ENCODE measurements at regions not wholly inside any gene's neighbourhood (a gene's known extent, or its start where the extent isn't known, plus 50 kb on each side); places are given as distances from the start of the nearest gene placed in this dataset.

DNA sequence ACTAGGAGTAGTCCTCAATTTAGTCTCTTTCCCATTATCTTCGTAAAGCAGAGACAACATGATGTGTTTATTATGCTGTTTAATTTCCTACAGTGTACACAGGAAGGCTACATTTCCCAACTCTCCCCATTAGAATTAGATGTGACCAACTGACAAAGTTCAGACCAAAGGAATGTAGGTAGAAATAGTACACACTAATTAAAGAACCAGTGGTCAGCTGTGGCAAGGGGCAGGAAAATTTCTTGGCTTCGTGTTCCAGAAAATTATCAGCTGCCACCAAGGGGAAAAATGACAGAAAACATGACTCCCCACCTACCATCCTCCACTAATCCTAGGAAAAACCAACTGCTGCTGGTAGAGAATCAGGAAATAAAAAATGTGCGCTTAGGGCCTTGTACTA lies 125.6 kb downstream of the PPP1R3A start:
- ChIA-PET CTCF (no interaction called here), POLR2A (no interaction called here)
- no peak for ATAC-seq
- TF ChIP-seq, protein P1, sequence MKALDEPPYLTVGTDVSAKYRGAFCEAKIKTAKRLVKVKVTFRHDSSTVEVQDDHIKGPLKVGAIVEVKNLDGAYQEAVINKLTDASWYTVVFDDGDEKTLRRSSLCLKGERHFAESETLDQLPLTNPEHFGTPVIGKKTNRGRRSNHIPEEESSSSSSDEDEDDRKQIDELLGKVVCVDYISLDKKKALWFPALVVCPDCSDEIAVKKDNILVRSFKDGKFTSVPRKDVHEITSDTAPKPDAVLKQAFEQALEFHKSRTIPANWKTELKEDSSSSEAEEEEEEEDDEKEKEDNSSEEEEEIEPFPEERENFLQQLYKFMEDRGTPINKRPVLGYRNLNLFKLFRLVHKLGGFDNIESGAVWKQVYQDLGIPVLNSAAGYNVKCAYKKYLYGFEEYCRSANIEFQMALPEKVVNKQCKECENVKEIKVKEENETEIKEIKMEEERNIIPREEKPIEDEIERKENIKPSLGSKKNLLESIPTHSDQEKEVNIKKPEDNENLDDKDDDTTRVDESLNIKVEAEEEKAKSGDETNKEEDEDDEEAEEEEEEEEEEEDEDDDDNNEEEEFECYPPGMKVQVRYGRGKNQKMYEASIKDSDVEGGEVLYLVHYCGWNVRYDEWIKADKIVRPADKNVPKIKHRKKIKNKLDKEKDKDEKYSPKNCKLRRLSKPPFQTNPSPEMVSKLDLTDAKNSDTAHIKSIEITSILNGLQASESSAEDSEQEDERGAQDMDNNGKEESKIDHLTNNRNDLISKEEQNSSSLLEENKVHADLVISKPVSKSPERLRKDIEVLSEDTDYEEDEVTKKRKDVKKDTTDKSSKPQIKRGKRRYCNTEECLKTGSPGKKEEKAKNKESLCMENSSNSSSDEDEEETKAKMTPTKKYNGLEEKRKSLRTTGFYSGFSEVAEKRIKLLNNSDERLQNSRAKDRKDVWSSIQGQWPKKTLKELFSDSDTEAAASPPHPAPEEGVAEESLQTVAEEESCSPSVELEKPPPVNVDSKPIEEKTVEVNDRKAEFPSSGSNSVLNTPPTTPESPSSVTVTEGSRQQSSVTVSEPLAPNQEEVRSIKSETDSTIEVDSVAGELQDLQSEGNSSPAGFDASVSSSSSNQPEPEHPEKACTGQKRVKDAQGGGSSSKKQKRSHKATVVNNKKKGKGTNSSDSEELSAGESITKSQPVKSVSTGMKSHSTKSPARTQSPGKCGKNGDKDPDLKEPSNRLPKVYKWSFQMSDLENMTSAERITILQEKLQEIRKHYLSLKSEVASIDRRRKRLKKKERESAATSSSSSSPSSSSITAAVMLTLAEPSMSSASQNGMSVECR (CRISPR knock-in tag; IDR thresholded peaks at IDR 0.05; ENCODE audit: borderline replicate concordance): no peak
- TF ChIP-seq CREM (CRISPR knock-in tag; IDR thresholded peaks at IDR 0.05) (no peak), ZNF671 (CRISPR knock-in tag; IDR thresholded peaks at IDR 0.05) (no peak), MXD4 (CRISPR knock-in tag; IDR thresholded peaks at IDR 0.05; ENCODE audit: borderline replicate concordance) (no peak), JUN (CRISPR knock-in tag; IDR thresholded peaks at IDR 0.05) (no peak), EMX1 (CRISPR knock-in tag; IDR thresholded peaks at IDR 0.05) (no peak)
- TF ChIP-seq, protein P2, sequence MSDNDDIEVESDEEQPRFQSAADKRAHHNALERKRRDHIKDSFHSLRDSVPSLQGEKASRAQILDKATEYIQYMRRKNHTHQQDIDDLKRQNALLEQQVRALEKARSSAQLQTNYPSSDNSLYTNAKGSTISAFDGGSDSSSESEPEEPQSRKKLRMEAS (CRISPR knock-in tag; IDR thresholded peaks at IDR 0.05): no peak
- no peak for DNase-seq (ENCODE audit: low spot score)
- H3K9me3 Mint-ChIP-seq: no peaks in the 10 kb centered on the region
- no peaks in the 10 kb centered on the region for H3K36me3 Mint-ChIP-seq
- H3K4me3 Mint-ChIP-seq: no peak overlapping the region
- no peaks in the 10 kb centered on the region for H3K27me3 Mint-ChIP-seq (ENCODE audit: low read depth)
- H3K4me1 Mint-ChIP-seq: peaks cover 7% of the 10 kb centered on the region; the same call in 1 of the 2 replicates
- H3K27ac Mint-ChIP-seq: no peak overlapping the region

DNA sequence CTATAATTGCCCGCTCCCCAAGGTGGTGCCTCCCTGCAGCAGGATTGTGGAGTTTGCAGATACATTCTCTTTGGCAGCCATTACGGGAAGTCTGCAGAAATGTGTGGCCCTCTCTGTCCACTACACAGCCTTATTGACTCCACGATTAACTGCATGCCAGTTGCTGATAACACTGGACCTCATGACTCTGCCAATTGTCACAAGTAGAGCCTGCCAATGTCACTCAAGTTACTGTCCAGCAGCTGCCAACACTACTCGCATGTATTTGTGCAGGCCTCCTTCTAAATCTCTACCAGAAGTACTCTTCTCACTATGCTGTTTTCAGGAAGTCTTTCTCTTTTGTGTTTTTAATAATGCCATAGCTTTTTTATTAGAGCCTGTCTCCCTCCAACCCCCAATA lies 128.8 kb downstream of the PPP1R3A start:
- Mint-ChIP-seq H3K36me3 (no peaks in the 10 kb centered on the region), H3K27me3 (ENCODE audit: low read depth) (no peaks in the 10 kb centered on the region), H3K9me3 (no peaks in the 10 kb centered on the region), H3K4me1 (peaks cover 3% of the 10 kb centered on the region; the same call in 1 of the 2 replicates), H3K4me3 (no peak overlapping the region), H3K27ac (no peak overlapping the region)
- CTCF ChIA-PET: interaction anchor here (1.7 kb wide), 1 partner anchor 16 kb away, joined by 6 read pairs; no protein-coding TSS in a partner anchor
- DNase-seq (ENCODE audit: low spot score): no peak
- TF ChIP-seq MYBL2 (CRISPR knock-in tag; IDR thresholded peaks at IDR 0.05) (no peak), ZNF138 (CRISPR knock-in tag; conservative IDR thresholded peaks at IDR 0.05) (no peak)
- POLR2A ChIA-PET: no interaction called here
- no peak for ATAC-seq

DNA sequence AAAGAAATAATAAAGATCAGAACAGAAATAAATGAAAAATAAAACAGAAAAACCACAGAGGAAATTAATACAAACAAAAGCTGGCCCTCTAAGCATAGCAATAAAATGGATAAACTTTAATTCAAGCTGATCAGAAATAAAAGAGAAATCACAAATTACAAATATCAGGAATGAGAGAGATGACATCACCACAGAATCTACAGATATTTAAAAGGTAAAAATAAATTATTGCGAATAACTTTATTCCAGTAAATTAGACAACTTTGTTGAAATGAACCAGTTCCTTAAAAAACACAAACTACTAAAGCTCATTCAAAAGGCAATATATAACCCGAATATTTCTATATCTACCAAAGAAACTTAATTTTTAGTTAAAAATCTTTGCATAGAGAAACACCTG lies 131.7 kb downstream of the PPP1R3A start:
- 0 out of 2 replicates have a peak, but pooled peaks cover 4% of the 10 kb centered on the region for H3K4me1 Mint-ChIP-seq
- no peaks in the 10 kb centered on the region for H3K36me3 Mint-ChIP-seq
- H3K27me3 Mint-ChIP-seq (ENCODE audit: low read depth): no peaks in the 10 kb centered on the region
- no peak overlapping the region for H3K4me3 Mint-ChIP-seq
- ATAC-seq: no peak
- no peak overlapping the region for H3K27ac Mint-ChIP-seq
- ChIA-PET CTCF (interaction anchor here (0.9 kb wide), 1 partner anchor 13 kb away, joined by 3 read pairs; no protein-coding TSS in a partner anchor), POLR2A (no interaction called here)
- no peak for DNase-seq (ENCODE audit: low spot score)
- TF ChIP-seq ZNF317 (CRISPR knock-in tag; IDR thresholded peaks at IDR 0.05; ENCODE audit: borderline replicate concordance, low read depth): no peak
- TF ChIP-seq ETV6 (CRISPR knock-in tag; IDR thresholded peaks at IDR 0.05): no peak
- no peaks in the 10 kb centered on the region for H3K9me3 Mint-ChIP-seq

DNA sequence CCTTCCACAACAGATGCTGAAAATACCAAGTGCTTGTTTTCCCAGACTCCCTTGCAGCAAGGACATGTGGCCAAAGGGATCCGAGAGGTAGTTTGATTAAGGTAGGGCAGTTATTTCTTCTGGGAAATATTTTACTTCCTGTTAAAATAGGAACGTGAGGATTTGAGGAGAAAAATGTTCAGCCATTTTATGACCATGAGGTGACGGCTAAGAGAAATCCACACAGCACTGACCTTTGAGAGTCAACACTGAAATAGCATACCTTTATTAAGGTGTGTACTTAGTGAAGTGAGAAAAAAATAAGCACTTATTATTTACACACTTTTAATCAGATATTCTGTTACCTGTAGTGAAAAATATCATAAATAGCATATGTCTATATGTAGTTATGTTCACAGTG lies 133.9 kb downstream of the PPP1R3A start:
- CTCF ChIA-PET: no interaction called here
- no peaks in the 10 kb centered on the region for H3K36me3 Mint-ChIP-seq
- 0 out of 2 replicates have a peak, but pooled peaks cover 4% of the 10 kb centered on the region for H3K4me1 Mint-ChIP-seq
- ATAC-seq (no peak), DNase-seq (ENCODE audit: low spot score) (no peak)
- POLR2A ChIA-PET: no interaction called here
- H3K27ac Mint-ChIP-seq: no peak overlapping the region
- no peak overlapping the region for H3K4me3 Mint-ChIP-seq
- no peaks in the 10 kb centered on the region for H3K9me3 Mint-ChIP-seq
- TF ChIP-seq PRRX2 (CRISPR knock-in tag; IDR thresholded peaks at IDR 0.05): no peak
- TF ChIP-seq MXD4 (CRISPR knock-in tag; IDR thresholded peaks at IDR 0.05; ENCODE audit: borderline replicate concordance): no peak
- H3K27me3 Mint-ChIP-seq (ENCODE audit: low read depth): no peaks in the 10 kb centered on the region

DNA sequence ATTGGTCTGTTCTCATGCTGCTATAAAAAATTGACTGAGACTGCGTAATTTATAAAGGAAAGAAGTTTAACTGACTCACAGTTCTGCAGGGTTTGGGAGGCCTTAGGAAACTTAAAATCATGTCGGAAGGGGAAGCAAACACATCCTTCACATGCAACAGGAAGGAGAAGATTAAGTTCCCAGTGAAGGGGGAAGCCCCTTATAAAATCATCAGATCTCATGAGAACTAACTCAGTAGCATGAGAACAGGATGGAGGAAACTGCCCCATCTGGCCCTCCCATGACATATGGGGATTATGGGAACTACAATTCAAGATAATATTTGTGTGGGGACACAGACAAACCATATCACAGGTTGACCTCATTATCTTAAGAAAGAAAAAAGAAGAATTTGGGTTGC lies 134.5 kb downstream of the PPP1R3A start:
- ATAC-seq: no peak
- H3K36me3 Mint-ChIP-seq: no peaks in the 10 kb centered on the region
- 0 out of 2 replicates have a peak, but pooled peaks cover 4% of the 10 kb centered on the region for H3K4me1 Mint-ChIP-seq
- no peaks in the 10 kb centered on the region for H3K27me3 Mint-ChIP-seq (ENCODE audit: low read depth)
- no peak for DNase-seq (ENCODE audit: low spot score)
- H3K27ac Mint-ChIP-seq: no peak overlapping the region
- TF ChIP-seq, protein P2 (CRISPR knock-in tag; IDR thresholded peaks at IDR 0.05): no peak
- TF ChIP-seq NFYB (CRISPR knock-in tag; conservative IDR thresholded peaks at IDR 0.05; ENCODE audit: low read depth) (no peak), ETV6 (CRISPR knock-in tag; IDR thresholded peaks at IDR 0.05) (no peak), ZNF232 (CRISPR knock-in tag; IDR thresholded peaks at IDR 0.05) (no peak), SMAD3 (CRISPR knock-in tag; IDR thresholded peaks at IDR 0.05; ENCODE audit: borderline replicate concordance) (no peak), NR2C2 (CRISPR knock-in tag; IDR thresholded peaks at IDR 0.05) (no peak)
- TF ChIP-seq, protein P3, sequence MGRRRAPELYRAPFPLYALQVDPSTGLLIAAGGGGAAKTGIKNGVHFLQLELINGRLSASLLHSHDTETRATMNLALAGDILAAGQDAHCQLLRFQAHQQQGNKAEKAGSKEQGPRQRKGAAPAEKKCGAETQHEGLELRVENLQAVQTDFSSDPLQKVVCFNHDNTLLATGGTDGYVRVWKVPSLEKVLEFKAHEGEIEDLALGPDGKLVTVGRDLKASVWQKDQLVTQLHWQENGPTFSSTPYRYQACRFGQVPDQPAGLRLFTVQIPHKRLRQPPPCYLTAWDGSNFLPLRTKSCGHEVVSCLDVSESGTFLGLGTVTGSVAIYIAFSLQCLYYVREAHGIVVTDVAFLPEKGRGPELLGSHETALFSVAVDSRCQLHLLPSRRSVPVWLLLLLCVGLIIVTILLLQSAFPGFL (CRISPR knock-in tag; IDR thresholded peaks at IDR 0.05; ENCODE audit: borderline replicate concordance): no peak
- TF ChIP-seq, protein P4, sequence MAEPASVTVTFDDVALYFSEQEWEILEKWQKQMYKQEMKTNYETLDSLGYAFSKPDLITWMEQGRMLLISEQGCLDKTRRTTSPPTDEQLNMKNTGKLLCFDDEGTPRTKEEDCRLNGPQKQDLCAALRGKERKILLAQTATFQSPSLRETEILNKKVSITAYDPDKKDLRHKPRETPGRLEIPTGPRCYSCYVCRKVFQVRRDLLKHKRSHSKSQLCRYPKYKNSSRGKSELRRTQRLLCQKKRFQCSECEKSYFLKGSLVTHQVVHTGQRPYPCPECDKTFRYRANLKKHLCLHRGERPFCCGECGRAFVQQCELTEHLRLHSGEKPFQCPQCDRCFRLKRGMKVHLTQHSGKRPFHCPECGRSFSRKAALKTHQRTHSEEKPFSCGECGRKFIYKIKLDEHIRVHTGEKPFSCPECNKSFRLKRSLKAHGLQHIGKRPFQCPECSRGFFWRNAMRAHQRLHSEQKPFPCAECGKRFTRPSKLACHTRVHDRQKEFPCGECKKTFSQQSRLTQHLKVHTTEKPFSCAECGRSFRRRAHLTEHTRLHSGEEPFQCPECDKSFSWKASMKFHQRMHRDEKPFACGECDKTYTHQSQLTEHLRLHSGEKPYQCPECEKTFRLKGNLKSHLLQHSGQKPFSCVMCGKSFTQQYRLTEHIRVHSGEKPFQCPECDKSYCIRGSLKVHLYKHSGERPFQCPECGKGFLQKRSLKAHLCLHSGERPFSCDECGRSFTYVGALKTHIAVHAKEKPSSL (CRISPR knock-in tag; conservative IDR thresholded peaks at IDR 0.05): no peak
- no peaks in the 10 kb centered on the region for H3K9me3 Mint-ChIP-seq
- ChIA-PET CTCF (no interaction called here), POLR2A (no interaction called here)
- no peak overlapping the region for H3K4me3 Mint-ChIP-seq

Data from WTC11 (cell line).